ENCODE measurements at regions not wholly inside any gene's neighbourhood (a gene's known extent, or its start where the extent isn't known, plus 50 kb on each side); places are given as distances from the start of the nearest gene placed in this dataset.

DNA sequence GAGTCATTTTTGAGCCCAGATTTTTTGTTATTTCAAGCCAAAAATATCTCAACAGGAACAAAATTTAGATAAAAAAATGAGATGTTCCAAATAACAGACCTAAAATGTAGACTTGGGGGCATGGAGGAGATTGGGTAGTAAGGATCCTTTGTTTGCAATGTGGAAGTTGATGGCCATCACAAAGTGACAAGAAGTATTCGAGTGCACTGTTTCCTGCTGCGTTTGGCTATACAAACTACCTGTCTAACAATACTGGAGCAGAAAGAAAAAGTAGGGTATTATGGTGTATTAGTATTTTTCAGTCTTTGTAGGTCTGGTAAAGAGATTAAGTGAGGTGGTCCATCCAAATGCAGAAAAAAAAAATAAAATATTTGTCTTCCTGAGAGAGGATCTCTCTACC, 284.2 kb downstream of the C3orf38 start:
- TF ChIP-seq, protein P1, sequence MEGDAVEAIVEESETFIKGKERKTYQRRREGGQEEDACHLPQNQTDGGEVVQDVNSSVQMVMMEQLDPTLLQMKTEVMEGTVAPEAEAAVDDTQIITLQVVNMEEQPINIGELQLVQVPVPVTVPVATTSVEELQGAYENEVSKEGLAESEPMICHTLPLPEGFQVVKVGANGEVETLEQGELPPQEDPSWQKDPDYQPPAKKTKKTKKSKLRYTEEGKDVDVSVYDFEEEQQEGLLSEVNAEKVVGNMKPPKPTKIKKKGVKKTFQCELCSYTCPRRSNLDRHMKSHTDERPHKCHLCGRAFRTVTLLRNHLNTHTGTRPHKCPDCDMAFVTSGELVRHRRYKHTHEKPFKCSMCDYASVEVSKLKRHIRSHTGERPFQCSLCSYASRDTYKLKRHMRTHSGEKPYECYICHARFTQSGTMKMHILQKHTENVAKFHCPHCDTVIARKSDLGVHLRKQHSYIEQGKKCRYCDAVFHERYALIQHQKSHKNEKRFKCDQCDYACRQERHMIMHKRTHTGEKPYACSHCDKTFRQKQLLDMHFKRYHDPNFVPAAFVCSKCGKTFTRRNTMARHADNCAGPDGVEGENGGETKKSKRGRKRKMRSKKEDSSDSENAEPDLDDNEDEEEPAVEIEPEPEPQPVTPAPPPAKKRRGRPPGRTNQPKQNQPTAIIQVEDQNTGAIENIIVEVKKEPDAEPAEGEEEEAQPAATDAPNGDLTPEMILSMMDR (IDR thresholded peaks at IDR 0.05 in 4 of 5, conservative IDR thresholded peaks at IDR 0.05 in 1 of 5): no peak
- no peak for TF ChIP-seq POLR2A (IDR thresholded peaks at IDR 0.05)
